NCI-H1048 (cell line): ENCODE measurements at regions not wholly inside any gene's neighbourhood (a gene's known extent, or its start where the extent isn't known, plus 50 kb on each side); places are given as distances from the start of the nearest gene placed in this dataset.
"Not testable (repeated sequence)": the region's sequence is repeated elsewhere in the genome, so short reads cannot be mapped to it uniquely, and the experiment has no call there.

Source experiments
- DNase-seq: peaks from one replicate; lab custom pipeline; 2025; lab: John Stamatoyannopoulos, UW

DNA sequence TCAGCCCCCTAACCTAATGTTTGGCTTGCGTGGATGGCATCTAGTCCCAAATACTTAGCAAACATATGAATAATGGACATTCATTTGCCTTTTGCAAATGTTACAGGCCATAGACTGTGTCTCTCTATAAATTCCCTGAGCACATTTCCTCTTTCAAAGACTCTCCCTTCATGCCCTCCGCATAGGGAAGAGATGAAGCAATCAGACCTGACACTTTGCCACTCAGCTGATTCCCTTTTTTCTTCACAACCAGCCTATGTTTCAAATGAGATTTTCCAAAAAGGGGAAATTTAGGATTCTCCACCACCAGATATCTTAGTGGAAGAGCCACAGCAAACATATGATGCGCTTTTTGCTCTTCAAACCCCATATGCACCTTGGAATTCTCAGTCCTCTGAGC is 453.7 kb downstream of the STK39 start:
- DNase-seq = no peak

DNA sequence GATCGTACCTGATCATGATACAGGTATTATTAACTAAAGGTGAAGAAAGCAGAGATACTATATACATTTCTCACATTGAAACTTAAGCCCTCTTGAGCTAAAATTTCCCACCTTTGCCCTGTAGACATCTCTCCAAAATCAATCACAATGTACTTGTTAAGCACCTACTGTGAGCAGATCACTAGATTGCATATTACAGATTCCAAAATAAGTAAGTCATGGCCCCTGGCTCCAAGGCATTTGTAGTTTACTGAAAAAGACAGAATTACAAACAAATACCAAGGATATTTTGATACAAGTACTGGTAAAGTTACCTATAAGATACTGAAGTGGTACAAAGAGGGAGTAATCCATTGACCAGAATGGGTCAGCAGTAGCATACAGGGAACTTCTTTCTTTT is 455.3 kb downstream of the STK39 start:
- DNase-seq = no peak

DNA sequence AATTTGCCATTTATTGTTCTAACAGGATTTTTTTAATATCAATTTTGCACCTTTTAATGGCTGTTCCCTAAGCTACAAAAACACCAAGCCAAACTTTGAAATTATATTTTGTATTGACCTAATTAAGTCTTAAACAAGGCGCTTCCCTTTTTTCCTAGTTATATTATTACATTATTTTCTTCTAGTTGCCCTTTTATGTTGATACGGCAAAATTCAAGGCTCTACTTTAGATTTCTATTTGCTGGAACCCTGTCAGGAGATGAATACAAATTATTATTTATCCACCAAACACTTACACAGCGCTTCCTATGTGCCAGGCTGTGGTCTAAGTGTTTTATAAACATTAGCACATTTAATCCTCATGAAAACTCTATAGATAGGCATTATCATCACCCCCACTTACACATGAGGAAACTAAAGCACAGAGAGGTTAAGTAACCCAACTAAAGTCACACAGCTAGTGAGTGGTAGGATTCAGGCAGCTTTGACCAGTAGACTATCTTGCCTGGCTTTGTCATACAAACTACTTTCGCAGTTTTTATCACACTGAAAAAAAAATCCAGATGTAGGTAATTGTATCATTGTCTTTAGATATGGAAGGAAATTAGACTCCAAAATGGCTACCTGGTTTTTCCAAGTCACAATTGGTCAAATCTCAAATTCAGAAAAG is 456.5 kb downstream of the STK39 start:
- no peak for DNase-seq

DNA sequence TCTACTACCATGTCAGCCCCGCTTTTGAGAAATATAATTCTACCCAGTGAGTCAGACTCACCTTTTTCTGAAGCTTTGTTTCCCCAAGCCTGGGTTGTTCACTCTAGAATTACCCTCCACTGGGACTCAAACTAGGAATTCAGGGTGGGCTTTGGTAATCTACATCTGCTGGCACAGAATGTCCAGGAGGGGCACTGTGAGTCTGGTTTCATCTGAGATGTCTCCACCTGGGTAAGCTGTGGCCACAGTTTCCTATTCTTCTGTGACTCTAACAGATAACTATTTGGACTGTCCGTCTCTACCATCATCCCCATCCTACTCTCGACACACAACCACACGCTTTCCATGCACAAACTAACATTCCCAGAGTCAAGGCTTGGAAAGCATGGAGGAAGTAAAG is 457.2 kb downstream of the STK39 start:
- DNase-seq = no peak

DNA sequence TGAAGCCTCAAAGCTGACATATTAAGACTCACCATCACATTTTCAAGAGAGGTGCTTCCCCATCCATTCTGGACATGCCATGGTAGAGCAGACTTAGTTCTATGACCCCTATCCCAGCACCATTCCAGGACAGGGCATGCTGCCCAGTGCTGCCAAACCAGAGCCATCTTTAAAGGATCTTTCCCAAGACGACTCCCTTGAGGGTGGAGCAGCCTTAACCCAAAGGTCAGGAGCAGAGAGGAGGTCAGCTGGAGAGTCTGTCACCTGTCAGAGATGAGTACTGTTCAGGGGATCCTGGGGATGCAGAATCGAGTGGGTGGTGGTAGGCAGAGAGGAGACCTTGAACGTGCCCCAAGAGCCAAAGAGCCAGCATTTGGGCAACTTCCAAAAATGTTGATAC is 459.8 kb downstream of the STK39 start:
- DNase-seq = no peak

DNA sequence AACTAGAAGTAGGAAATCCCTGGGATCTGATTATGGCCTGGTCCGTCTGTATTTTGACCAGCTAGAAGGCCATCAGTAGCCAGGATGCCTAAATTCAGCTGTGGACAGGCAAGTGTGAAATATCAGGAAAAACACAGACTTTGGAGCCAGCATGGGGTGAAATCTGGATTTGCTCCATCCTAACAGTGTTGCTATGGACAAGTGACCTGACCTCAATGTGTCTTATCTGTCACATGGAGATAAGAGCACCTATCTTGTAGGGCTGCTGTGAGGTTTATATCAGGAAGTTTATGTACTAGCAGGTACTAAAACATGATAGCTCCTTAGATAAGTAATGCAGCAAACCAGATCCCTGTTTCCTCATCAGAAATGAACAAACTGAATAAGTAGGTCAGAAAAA is 460.4 kb downstream of the STK39 start:
- no peak for DNase-seq

DNA sequence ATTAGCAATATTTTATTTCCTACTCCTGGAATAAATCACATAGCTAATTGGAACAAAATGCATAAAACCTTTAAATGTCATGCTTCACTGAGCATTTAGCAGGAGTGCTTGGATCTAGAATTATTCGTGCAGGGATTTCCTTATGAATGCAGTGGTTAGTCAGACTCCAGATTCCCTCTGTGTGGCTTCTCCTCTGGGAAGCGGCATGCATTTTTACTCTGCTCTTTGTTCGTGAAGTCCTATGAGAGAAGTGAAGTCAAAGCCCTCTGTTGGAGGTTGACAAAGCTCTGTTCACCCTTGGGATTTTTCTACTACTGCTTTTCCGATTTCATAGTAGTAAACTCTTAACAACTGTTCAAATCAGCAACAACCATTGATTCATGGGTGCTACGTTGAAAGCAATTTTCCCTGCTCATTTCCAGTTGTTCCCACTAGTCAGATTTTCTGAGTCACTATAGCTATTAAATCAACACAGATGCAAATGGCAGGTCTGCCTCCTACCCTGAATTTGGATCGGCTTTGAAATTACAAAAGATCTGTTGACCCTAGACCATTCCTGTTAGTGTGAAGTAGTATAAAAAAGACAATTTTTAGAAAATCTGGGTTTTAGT is 461.7 kb downstream of the STK39 start:
- no peak for DNase-seq

DNA sequence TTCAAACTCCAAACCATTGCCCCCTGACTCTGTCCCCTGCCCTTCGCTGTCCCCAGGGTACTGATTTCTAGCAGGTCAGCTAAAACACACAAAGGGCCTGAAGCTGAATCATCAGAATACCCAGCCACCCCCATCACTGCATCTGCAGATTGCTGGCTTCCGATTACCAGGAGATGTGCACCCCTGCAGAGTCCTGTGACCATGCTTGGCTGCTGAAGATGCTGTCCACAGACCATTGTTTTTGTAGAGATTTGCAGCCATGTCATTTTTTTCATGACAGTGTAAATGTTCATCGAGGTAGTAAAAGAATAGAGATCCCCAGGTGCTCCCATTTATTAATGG is 463.3 kb downstream of the STK39 start:
- DNase-seq = no peak

DNA sequence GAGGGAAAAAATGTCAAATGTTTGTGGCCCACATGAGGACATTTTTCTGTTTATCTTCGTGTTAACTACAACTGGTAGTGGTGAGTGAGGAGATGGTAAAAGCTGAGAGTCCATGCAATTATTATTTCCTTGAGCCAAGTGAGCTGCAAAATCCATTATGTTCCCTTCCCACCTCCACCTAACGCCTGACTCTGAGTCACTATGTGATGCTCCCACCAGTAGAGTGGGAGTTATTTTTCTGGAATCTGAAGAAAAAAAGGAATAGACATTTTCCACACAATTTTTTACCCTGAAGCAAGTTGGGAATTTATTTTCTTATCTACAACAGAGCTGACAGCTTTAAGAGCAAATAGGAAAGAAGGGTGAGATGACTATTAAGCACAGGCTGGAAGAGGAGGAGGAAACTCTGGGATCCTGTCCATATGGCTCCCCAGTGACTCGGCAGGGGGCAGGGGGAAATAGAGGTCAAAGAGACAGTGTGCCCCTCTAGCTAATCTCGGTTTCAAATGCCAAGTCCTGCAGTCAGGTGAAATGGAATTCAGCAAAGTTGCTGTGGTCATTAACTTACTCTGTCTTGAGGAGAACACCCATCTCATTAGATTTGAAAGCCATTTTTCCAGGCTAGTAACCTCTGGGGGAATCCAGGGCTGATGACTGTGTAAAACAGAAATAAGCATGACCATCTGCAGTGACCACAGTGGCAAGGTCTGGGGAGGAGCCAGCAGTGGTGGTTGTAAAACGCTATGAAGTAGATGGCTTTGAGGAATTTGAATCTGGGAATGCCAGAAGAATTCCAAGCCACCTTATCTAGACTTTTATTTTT is 463.9 kb downstream of the STK39 start:
- DNase-seq = no peak

DNA sequence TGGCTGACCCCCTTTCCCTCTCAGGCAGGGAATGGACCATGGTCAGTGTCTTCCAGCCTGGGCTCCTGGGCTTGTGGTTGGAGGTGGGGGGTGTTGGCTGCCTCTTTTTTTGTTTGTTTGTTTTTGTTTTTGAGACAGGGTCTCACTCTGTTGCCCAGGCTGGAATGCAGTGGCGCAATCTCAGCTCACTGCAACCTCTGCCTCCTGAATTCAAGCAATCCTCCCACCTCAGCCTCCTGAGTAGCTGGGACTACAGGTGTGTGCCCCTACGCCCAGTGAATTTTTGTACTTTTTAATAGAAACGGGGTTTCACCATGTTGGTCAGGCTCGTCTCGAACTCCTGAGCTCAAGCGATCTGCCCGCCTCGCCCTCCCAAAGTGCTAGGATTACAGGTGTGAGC is 465.8 kb downstream of the STK39 start:
- not testable (repeated sequence) for DNase-seq

DNA sequence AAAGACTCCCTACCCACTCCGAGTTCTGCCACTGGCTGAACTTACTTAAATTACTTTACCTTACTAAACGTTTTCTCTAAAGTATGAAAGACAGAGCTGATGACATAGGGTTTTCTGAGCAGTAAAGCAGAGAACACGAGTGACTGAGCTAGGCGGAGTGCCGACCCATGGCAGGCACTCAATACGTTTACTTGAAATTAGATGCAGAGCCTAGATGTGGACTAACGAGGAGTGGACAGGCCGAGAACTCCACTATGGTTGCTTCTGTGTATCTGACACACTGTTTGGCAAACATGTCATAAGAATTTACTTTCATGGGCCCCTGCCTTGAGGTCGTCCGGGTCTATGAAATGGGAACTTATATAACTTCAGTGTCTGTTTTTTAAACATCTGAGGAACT is 471.0 kb downstream of the STK39 start:
- no peak for DNase-seq

DNA sequence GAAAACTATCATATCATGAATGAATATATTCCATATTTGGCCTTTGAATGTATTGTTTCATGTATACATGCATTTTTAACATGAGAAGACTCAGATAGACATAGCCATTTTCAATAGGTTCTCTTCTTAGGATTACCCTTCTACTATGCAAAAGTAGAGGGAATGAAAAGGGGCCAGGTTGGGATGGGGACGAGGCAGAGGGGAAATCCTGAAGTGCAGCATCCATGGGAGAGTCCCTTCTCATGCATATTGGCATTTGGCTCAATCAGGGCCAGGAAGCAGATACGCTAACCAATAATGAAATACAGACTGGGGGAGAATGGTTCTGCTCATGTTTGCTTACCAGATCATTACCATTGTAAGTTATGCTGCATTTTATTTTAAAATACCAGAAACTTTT is 475.8 kb downstream of the STK39 start:
- no peak for DNase-seq

DNA sequence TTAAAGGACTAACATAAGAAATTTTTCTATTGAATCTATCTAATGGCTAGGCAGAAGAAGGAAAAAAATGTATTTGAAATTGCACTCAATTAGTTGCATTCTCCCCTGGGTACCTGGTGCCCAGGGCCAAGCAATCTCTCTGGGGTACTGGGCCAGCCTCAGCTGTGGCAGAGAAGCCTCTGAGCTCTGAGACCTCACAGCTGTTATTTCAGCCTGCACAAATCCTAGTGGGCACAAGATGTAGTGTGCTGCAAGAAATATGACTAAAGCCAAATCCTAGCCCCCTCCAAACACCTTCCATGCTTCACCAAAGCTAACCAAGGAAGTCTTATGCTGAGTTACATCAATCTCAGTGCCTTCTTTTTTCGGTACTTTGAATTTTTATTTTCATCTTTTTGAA is 478.4 kb downstream of the STK39 start:
- no peak for DNase-seq

DNA sequence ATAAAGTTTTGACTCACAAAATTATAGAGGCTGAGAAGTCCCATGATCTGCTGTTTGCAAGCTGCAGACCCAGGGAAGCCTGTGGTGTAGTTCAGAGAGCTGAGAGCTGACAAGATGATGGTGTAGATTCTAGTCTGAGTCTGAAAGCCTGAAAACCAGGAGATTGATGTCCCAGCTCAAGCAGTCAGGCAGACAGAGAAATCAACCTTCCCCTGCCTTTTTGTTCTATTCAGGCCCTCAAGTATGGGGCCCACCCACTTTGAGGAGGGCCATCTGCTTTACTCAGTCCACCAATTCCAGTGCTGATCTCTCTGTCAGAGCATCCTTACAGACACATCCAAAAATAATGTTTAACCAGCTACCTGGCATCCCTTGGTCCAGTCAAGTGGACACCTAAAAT is 479.6 kb downstream of the STK39 start:
- DNase-seq = no peak

DNA sequence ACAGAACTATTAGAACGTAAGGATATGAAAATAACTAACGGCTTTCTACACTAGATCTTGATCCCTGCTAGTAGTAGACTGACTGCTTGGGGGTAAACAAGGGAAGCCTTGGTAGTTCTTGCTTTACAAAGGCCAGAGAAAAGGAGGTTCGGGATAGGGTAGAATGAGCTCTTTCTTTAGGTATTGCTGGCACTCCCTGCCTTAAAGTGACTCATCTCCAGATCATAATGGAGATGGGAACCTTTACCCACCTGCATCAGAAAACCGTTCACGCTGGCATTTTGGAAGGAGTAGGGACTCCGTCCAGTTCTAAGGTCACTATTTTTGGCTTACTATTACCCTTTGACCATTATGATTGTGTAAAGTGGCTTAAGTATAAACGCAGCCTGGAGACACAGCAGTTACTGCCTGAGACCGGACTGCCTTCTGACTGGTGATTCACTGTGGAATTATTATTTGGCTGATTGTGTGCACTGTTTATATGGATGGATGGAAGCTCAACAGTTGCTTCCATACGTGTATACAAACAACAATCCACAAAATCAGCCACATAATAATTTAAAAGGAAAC is 482.5 kb downstream of the STK39 start:
- DNase-seq = no peak

DNA sequence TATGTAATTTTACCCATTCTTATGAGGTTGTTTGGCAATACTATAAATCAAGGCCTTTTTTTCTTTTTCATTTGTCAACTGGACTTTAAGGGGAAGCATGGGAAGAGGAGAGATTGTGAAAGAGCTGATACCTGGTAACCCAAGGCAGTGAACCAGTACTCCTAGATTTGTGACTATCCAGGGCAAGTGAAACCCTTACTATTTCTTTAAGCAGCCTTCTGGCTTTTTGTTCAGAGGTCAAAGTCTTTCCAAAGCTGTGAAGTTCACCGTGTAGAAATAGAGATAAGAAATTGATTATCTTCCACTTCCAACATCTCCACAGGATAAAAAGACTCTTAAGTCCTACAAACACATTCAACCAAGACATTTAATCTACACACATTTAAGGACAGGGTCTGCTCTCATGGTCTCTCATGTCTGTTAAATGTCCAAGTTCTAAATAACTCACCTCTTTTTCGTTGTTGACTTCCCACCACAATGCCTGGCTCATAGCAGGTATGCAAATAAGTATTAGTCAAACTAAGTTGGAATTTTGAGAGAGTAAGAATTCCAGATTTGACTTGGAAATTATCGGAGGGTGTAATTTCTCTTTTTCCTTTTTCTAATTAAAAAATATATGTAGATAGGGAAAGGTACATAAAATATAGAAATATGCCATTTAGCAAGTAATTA is 485.8 kb downstream of the STK39 start:
- DNase-seq = peak; percentile 48

DNA sequence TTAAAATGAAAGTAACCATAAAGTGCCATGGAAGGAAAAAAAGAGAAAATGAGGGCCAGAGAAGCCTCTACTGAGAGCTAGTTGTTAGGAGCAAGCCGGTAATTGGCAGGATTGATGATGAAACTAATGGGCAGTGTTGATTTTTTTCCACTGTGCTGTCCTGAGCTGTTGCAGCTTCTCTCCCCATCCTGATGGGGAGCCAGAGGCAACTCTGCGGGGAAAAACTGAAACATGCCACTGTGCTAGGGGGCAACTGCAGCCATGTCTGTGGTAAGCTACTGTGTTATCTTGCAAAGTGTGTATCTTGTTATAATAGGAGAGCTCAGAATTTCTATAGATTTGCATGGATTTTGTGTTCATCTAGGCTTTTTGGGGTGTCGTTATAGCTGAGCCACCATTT is 487.9 kb downstream of the STK39 start:
- DNase-seq = no peak

DNA sequence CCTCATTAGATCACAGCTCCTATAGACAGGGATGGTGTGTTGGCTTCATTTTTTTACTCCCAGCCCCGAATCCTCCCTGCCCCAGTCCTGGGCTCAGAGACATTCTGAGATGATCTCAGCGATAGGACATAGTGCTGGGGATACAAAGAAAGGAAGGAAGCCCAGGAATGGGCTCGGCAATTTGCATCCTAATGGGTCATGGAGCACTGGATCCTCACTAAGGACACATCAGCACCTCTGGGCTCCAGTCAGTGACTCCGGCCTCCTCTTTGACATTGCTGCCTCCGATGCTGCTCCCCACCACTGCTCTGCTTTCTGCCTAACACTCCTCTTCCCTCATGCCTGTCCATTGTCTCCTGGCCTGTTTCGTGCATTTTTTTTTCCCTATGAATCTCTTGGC is 489.1 kb downstream of the STK39 start:
- no peak for DNase-seq

DNA sequence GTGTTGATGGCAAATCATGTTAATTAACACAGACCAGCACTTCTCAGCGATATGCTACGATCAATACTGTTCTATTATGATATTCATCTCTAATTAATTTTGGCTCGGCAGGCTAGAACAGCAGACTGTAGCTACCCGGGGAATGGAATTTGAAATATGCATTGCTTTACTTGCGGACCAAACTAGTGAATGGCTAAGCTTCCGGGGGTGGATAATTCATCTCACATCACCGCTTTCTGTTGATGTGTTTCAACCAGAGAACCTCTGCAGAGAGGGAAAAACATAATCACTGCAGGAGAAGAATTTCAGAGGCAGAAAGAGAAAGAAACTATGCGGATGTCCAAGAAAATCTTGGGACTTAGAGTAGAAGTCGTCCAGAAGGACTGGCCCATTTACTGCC is 490.9 kb downstream of the STK39 start:
- no peak for DNase-seq

DNA sequence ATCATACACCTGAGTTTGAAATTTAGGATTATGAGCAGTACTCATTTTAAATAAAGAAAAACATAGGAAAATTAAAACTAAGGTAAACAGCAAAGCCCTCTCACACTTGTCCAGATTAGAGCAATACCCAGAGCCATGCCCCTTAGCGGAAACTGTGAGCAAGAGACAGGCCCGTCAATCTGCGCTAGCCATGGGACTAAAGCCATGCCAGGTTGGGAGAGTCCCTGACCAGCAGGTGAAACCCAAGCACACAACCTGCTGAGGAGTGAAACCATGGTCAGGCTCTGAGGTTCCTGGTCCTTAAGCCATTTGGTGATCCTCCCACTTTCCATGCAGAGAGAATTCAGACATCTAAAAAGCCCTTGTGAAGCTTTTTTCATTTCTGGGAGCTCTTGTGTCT is 494.3 kb downstream of the STK39 start:
- DNase-seq = no peak

DNA sequence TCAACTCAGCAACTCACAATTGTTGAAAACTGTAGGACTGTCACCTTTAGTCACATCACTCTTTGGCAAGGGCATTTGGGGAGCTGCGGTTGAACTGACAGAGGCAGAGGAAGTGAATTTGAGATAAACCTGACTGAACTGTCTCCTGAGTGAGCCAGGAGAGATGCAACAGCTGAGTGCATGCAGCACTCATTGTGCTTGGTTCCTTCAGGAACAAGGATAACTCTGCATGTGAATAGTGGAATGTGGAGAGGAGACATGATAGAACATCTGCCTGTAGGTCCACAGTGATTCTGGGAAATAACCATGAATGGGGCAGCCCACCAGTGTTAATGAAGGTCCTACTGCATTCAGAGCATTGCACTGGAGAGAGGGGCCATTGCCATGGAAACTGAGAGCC is 494.7 kb downstream of the STK39 start:
- DNase-seq = no peak

DNA sequence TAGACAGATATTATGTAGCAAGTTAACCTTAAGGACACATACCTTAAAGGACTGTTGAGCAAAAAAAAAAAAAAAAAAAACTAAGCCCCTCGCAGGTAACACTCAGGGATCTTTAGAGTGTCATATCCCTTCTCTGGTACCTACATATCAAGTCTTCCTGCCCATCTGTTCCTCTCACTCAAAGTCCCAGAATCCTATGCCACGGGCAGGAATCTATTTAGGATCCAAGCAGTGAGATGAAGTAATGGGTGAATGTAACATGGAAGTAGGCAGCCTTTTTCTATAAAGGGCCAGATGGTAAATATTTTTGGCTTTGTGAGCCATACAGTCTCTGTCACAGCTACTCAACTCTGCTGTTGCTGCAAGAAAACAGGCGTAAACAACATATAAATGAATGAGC is 496.7 kb downstream of the STK39 start:
- DNase-seq = no peak

DNA sequence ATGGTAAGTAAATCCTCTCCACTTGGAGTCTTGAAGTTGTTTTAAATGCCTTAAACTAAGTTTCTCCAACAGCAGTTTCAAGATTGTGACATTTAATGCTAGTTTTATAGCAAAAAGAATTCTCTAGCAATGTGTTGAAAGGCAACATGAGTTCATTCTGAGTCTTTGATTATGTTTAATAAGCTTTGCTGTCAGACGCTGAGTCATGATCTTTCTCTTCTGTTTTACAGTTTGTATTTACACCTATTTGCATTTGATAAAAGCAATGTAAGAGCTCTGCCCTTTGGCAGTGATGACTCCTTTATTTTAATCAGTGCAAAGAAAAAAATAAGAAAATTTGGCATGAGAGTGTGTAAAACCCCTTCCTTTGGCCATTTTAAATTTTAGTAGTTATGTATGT is 497.7 kb downstream of the STK39 start:
- no peak for DNase-seq
